ENCODE measurements at regions not wholly inside any gene's neighbourhood (a gene's known extent, or its start where the extent isn't known, plus 50 kb on each side); places are given as distances from the start of the nearest gene placed in this dataset.
"Not testable (repeated sequence)": the region's sequence is repeated elsewhere in the genome, so short reads cannot be mapped to it uniquely, and the experiment has no call there.

DNA sequence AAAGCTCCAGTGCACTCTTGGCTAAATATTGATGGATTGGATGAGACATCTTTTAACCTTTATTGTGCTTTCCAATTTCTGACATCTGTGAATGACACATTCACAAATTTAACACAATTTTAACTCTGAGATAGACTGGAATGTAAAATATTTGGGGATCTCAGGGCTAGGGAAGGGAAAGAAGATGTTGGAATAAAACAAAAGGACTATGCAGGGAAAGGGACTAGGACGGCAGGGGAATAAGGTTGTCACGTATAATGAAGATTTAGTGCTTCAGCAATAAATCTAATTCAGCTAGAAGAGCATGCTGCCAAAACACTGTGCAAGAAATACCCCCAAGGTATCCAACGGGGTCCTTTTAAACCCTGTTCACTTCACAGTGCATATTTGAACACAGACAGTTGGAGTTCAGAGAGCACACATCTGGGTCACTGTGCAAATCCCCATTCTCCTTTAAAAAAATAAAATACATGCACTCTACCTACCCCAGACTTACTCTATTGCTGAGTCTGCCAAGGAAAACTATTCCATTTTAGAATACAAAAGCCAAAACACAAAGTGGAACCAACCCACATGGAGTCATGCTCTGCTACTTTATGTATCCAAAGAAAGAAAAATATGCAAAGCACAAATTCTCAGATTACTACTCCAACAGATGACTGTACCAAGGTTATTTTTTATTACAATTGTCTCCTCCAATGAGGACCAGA is 151.0 kb upstream of the RSPO3 start:
- no peaks in the 10 kb centered on the region for H3K36me3 ChIP-seq
- H3K4me3 ChIP-seq (ENCODE audit: low read depth in 1 of 2, low read length in 1 of 2): no peak overlapping the region
- no peaks in the 10 kb centered on the region for H3K9me3 ChIP-seq
- H3K27ac ChIP-seq: no peak overlapping the region
- TF ChIP-seq, protein P1, sequence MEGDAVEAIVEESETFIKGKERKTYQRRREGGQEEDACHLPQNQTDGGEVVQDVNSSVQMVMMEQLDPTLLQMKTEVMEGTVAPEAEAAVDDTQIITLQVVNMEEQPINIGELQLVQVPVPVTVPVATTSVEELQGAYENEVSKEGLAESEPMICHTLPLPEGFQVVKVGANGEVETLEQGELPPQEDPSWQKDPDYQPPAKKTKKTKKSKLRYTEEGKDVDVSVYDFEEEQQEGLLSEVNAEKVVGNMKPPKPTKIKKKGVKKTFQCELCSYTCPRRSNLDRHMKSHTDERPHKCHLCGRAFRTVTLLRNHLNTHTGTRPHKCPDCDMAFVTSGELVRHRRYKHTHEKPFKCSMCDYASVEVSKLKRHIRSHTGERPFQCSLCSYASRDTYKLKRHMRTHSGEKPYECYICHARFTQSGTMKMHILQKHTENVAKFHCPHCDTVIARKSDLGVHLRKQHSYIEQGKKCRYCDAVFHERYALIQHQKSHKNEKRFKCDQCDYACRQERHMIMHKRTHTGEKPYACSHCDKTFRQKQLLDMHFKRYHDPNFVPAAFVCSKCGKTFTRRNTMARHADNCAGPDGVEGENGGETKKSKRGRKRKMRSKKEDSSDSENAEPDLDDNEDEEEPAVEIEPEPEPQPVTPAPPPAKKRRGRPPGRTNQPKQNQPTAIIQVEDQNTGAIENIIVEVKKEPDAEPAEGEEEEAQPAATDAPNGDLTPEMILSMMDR (IDR thresholded peaks at IDR 0.05): no peak
- H3K4me1 ChIP-seq (ENCODE audit: control insufficient read depth in 1 of 2, insufficient read depth in 1 of 2, low read depth in 1 of 2, low read length in 1 of 2): no peaks in the 10 kb centered on the region
- H3K27me3 ChIP-seq: no peaks in the 10 kb centered on the region

DNA sequence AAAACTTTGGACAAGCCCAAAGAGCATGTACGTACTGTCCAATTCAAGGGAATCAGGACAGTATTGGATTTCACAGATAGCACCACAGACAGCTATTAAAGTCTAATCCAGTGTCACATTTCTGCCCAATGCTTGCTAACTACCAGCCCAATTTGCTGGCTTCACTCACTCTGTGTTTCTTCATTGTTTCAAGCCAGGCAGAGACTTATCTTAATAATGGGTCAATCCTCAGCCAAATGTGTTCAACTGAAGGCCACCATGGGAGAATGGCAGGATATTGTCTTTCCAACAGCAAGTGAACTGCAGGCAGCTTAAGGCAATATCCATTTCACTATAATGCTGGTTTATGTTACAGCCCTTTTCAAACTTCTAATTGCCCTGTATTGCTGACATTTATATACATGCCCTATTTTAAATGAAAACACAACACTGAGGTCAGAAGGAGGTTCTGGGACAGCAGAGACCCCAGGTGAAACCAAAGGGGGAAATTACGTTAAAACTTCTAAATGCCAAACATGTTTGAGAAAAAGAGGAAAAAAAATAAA is 142.1 kb upstream of the RSPO3 start:
- Histone ChIP-seq H3K4me3 (ENCODE audit: low read depth in 1 of 2, low read length in 1 of 2) (no peak overlapping the region), H3K27me3 (no peaks in the 10 kb centered on the region), H3K9me3 (no peaks in the 10 kb centered on the region), H3K36me3 (no peaks in the 10 kb centered on the region), H3K4me1 (ENCODE audit: control insufficient read depth in 1 of 2, insufficient read depth in 1 of 2, low read depth in 1 of 2, low read length in 1 of 2) (no peaks in the 10 kb centered on the region), H3K27ac (no peak overlapping the region)
- TF ChIP-seq, protein P1 (IDR thresholded peaks at IDR 0.05): no peak

DNA sequence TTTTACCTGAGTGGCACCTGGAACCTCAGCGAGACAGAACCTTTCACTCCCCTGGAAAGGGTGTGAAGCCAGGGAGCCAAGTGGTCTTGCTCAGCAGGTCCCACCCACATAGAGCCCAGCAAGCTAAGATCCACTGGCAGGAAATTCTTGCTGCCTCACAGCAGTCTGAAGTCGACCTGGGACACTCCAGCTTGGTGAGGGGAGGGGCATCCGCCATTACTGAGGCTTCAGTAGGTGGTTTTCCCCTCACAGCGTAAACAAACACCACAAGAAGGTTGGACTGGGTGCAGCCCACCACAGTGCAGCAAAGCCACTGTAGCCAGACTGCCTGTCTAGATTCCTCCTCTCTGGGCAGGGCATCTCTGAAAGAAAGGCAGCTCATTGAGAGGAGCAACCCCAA is 134.7 kb upstream of the RSPO3 start:
- Histone ChIP-seq H3K27me3 (no peaks in the 10 kb centered on the region), H3K27ac (no peak overlapping the region), H3K36me3 (no peaks in the 10 kb centered on the region), H3K4me3 (ENCODE audit: low read depth in 1 of 2, low read length in 1 of 2) (no peak overlapping the region), H3K9me3 (no peaks in the 10 kb centered on the region), H3K4me1 (ENCODE audit: control insufficient read depth in 1 of 2, insufficient read depth in 1 of 2, low read depth in 1 of 2, low read length in 1 of 2) (no peaks in the 10 kb centered on the region)
- TF ChIP-seq, protein P1 (IDR thresholded peaks at IDR 0.05): no peak

DNA sequence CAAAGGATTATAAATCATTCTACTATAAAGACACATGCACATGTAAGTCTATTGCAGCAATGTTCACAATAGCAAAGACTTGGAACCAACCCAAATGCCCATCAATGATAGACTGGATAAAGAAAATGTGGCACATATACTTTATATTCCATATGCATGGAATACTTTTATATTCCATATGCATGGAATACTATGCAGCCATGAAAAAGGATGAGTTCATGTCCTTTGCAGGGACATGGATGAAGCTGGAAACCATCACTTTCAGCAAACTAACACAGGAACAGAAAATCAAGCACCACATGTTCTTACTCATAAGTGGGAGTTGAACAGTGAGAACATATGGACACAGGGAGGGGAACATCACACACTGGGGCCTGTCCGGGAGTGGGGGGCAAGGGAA is 130.3 kb upstream of the RSPO3 start:
- not testable (repeated sequence) for H3K36me3 ChIP-seq; H3K9me3 ChIP-seq; H3K4me1 ChIP-seq (ENCODE audit: control insufficient read depth in 1 of 2, insufficient read depth in 1 of 2, low read depth in 1 of 2, low read length in 1 of 2); H3K27ac ChIP-seq; H3K4me3 ChIP-seq (ENCODE audit: low read depth in 1 of 2, low read length in 1 of 2); H3K27me3 ChIP-seq

DNA sequence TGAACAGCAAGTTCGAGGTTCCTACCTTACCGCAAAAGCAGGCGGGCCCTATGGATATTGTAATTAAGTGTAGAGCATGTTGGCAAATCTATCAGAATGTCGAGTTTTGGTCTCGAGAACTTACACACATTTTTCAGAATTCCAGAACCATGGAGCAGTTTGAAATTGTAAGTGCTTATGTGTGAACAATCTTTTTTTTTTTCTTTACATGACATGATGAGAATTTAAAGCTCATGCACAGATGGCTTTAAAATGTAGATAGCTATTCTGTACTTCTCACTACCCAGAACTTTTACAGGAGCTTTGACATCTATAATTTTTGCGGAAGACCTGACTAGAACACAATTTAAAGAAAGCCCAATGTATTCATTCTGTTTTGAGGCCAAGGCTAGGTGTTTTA is 117.8 kb upstream of the RSPO3 start:
- Histone ChIP-seq H3K4me1 (ENCODE audit: control insufficient read depth in 1 of 2, insufficient read depth in 1 of 2, low read depth in 1 of 2, low read length in 1 of 2) (no peaks in the 10 kb centered on the region), H3K9me3 (no peaks in the 10 kb centered on the region), H3K36me3 (no peaks in the 10 kb centered on the region), H3K27ac (no peak overlapping the region), H3K27me3 (no peaks in the 10 kb centered on the region), H3K4me3 (ENCODE audit: low read depth in 1 of 2, low read length in 1 of 2) (no peak overlapping the region)
- TF ChIP-seq, protein P1 (IDR thresholded peaks at IDR 0.05): no peak

DNA sequence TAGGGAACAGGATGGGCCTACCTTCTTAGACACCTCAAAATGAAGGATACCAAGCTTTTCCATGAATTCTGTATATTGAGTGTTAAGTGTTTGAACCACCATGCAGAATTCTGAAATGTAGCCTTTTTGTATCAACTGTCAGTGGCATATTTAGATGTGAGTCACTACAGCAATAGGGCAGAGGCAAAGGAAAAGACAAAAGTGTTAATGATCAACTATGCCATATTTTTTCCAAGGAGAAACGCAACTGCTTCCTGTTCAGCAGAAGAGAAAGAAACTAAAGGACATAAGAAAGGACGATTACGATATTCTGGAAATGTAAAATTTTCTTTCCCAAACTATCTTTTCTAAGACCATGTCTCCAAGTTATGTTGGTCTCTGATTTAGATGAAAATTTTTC is 104.6 kb upstream of the RSPO3 start:
- H3K4me3 ChIP-seq (ENCODE audit: low read depth in 1 of 2, low read length in 1 of 2): no peak overlapping the region
- H3K27me3 ChIP-seq: no peaks in the 10 kb centered on the region
- no peaks in the 10 kb centered on the region for H3K36me3 ChIP-seq
- TF ChIP-seq, protein P1 (IDR thresholded peaks at IDR 0.05): no peak
- H3K27ac ChIP-seq: no peak overlapping the region
- H3K4me1 ChIP-seq (ENCODE audit: control insufficient read depth in 1 of 2, insufficient read depth in 1 of 2, low read depth in 1 of 2, low read length in 1 of 2): no peaks in the 10 kb centered on the region
- H3K9me3 ChIP-seq: no peaks in the 10 kb centered on the region

All from neutrophil (primary cell).